Vagina (tissue), 2 donors: ENCODE measurements at regions not wholly inside any gene's neighbourhood (a gene's known extent, or its start where the extent isn't known, plus 50 kb on each side); places are given as distances from the start of the nearest gene placed in this dataset.

Experiments used
- DNase-seq, 2 donors: peaks; one replicate each; pipeline ENCODE4 v3.0.0-alpha.2; 2017; ENCODE audit errors: extremely low spot score in 2 of 2
- H3K27ac ChIP-seq: fragments of 200-600 bp; sonication (generic); one replicate; pipeline ENCODE4 v1.5.1; 2019
- H3K27me3 ChIP-seq: fragments of 200-600 bp; sonication (generic); one replicate; pipeline ENCODE4 v1.5.1; 2019
- H3K36me3 ChIP-seq, 2 donors: fragments of 200-600 bp; sonication (generic); one replicate each; pipeline ENCODE4 v1.5.1; 2017 to 2019
- H3K4me1 ChIP-seq: fragments of 200-600 bp; sonication (generic); one replicate; pipeline ENCODE4 v1.5.1; 2019
- H3K4me3 ChIP-seq, 2 donors: fragments of 200-600 bp; sonication (generic); 1 replicate in 1 of 2; 2 replicates in 1 of 2; pipeline ENCODE4 v1.5.1; 2016 to 2019
- H3K9me3 ChIP-seq: fragments of 200-600 bp; sonication (generic); one replicate; pipeline ENCODE4 v1.5.1; 2019
- CTCF ChIP-seq, 3 experiments: fragments of 450-650 bp in 2 of 3; fragments of 200-600 bp in 1 of 3; sonication (generic) in 1 of 3; IDR thresholded peaks; one replicate each; pipeline ENCODE4 v1.5.1; 2017 to 2019; ENCODE audit warnings: antibody characterized with exemption in 3 of 3, mild to moderate bottlenecking in 2 of 3, moderate library complexity in 2 of 3
- POLR2A ChIP-seq, 2 donors: fragments of 450-650 bp; IDR thresholded peaks; one replicate each; pipeline ENCODE4 v1.6.1; 2017; ENCODE audit warnings: antibody characterized with exemption in 2 of 2, mild to moderate bottlenecking in 2 of 2, moderate library complexity in 2 of 2
- POLR2AphosphoS5 ChIP-seq, 2 donors: sonication (generic); formaldehyde crosslinking; IDR thresholded peaks; one replicate each; pipeline ENCODE4 v1.9.0; 2017; ENCODE audit warnings: antibody characterized with exemption in 2 of 2, mild to moderate bottlenecking in 2 of 2, low read depth in 1 of 2; ENCODE audit not compliant: insufficient read depth in 1 of 2
- intact Hi-C: fragments of 100-400 bp; cut with DNase I; formaldehyde crosslinking; loops from one replicate; pipeline ENCODE4 v1.15.1; 2023

DNA sequence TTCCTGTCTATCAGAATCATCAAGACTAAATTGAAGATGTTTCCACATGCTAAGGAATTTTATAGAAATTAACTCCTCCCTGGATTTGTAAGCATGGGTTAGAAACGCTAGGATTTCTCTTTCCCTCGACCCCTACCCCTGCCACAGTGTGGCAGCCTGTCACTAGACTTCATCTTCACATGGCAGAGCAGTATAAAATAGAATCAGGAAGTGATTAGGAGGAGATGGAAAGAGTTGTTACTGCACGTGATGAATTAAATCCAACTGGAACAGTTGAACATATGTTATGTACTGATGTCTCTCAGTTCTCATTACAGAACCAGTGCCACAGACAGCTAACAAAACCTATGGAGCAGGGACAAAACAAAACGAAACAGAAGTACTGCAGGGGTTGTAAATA lies 130.0 kb upstream of the BNIP2 start:
- no peaks in the 10 kb centered on the region for H3K36me3 ChIP-seq
- no peaks in the 10 kb centered on the region for H3K4me1 ChIP-seq
- intact Hi-C loops, result no loop called here
- DNase-seq, result no peak
- no peaks in the 10 kb centered on the region for H3K27me3 ChIP-seq
- no peak overlapping the region for H3K27ac ChIP-seq
- no peaks in the 10 kb centered on the region for H3K9me3 ChIP-seq
- H3K4me3 ChIP-seq, result no peak overlapping the region
- TF ChIP-seq POLR2AphosphoS5 (IDR thresholded peaks at IDR 0.05; ENCODE audit: insufficient read depth in 1 of 2, low read depth in 1 of 2) (no peak), POLR2A (IDR thresholded peaks at IDR 0.05) (no peak), CTCF (IDR thresholded peaks at IDR 0.05) (no peak)

GRCh38 chr15:59818336-59818735 lies 129.2 kb upstream of the BNIP2 start:
- Histone ChIP-seq H3K27me3 (no peaks in the 10 kb centered on the region), H3K9me3 (no peaks in the 10 kb centered on the region), H3K36me3 (no peaks in the 10 kb centered on the region), H3K27ac (no peak overlapping the region), H3K4me1 (no peaks in the 10 kb centered on the region), H3K4me3 (no peak overlapping the region)
- intact Hi-C loops, result no loop called here
- no peak for DNase-seq
- TF ChIP-seq CTCF (IDR thresholded peaks at IDR 0.05) (no peak), POLR2A (IDR thresholded peaks at IDR 0.05) (no peak), POLR2AphosphoS5 (IDR thresholded peaks at IDR 0.05; ENCODE audit: insufficient read depth in 1 of 2, low read depth in 1 of 2) (no peak)

DNA sequence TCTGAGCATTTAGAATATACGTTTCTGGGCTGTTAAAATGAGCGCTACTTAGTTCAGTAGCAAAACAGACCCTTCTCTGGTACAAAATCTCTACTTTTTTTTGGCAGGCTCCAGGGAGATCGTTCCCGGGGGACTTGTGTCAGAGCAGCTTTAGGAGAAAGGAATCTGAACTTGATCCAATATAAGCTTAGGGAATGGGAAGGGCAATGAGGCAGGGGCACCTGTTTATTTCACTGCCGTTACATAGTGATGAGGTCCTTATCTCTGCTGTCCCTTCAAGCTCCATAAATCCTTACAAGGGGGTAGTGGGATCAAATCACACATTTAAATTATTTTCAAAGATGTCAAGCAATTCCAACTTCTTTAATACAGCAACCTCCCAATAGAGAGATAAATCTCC lies 128.7 kb upstream of the BNIP2 start:
- H3K36me3 ChIP-seq, result no peaks in the 10 kb centered on the region
- no peaks in the 10 kb centered on the region for H3K27me3 ChIP-seq
- intact Hi-C loops, result no loop called here
- no peaks in the 10 kb centered on the region for H3K4me1 ChIP-seq
- H3K27ac ChIP-seq, result no peak overlapping the region
- no peaks in the 10 kb centered on the region for H3K9me3 ChIP-seq
- TF ChIP-seq CTCF (IDR thresholded peaks at IDR 0.05), result no peak
- no peak for TF ChIP-seq POLR2A (IDR thresholded peaks at IDR 0.05)
- no peak for TF ChIP-seq POLR2AphosphoS5 (IDR thresholded peaks at IDR 0.05; ENCODE audit: insufficient read depth in 1 of 2, low read depth in 1 of 2)
- no peak overlapping the region for H3K4me3 ChIP-seq
- no peak for DNase-seq

- no peaks in the 10 kb centered on the region for H3K27me3 ChIP-seq
- H3K9me3 ChIP-seq, result no peaks in the 10 kb centered on the region
- H3K27ac ChIP-seq, result no peak overlapping the region
- intact Hi-C loops, result no loop called here
- DNase-seq, result no peak
- no peaks in the 10 kb centered on the region for H3K36me3 ChIP-seq
- no peaks in the 10 kb centered on the region for H3K4me1 ChIP-seq
- no peak overlapping the region for H3K4me3 ChIP-seq
- TF ChIP-seq CTCF (IDR thresholded peaks at IDR 0.05) (no peak), POLR2A (IDR thresholded peaks at IDR 0.05) (no peak), POLR2AphosphoS5 (IDR thresholded peaks at IDR 0.05; ENCODE audit: insufficient read depth in 1 of 2, low read depth in 1 of 2) (no peak)
Measured at GRCh38 chr15:59817053-59817452, 127.9 kb upstream of the BNIP2 start.

DNA sequence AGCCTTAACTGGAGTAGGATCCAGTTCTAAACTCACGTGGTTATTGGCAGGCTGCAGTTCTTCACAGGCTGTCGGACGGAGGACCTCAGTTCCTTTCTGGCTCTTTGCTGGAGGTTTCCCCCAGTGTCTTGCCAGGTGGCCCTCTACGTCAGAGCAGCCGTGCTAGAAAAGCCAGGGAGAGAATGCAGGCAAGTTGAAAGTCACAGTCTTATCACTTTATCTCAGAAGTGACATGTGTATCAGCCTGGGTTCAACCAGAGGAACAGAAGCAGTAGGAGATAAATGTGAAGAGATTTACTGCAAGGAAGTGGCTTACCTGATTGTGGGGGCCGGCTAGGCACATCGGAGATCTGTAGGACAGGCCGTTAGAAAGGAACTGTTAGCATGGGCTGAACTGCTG lies 125.3 kb upstream of the BNIP2 start:
- H3K36me3 ChIP-seq, result no peaks in the 10 kb centered on the region
- H3K27ac ChIP-seq, result no peak overlapping the region
- no peaks in the 10 kb centered on the region for H3K9me3 ChIP-seq
- TF ChIP-seq POLR2A (IDR thresholded peaks at IDR 0.05) (no peak), CTCF (IDR thresholded peaks at IDR 0.05) (no peak), POLR2AphosphoS5 (IDR thresholded peaks at IDR 0.05; ENCODE audit: insufficient read depth in 1 of 2, low read depth in 1 of 2) (no peak)
- H3K4me3 ChIP-seq, result no peak overlapping the region
- no peaks in the 10 kb centered on the region for H3K27me3 ChIP-seq
- intact Hi-C loops, result no loop called here
- no peak for DNase-seq
- no peaks in the 10 kb centered on the region for H3K4me1 ChIP-seq
